ENCODE measurements at regions not wholly inside any gene's neighbourhood (a gene's known extent, or its start where the extent isn't known, plus 50 kb on each side); places are given as distances from the start of the nearest gene placed in this dataset.

DNA sequence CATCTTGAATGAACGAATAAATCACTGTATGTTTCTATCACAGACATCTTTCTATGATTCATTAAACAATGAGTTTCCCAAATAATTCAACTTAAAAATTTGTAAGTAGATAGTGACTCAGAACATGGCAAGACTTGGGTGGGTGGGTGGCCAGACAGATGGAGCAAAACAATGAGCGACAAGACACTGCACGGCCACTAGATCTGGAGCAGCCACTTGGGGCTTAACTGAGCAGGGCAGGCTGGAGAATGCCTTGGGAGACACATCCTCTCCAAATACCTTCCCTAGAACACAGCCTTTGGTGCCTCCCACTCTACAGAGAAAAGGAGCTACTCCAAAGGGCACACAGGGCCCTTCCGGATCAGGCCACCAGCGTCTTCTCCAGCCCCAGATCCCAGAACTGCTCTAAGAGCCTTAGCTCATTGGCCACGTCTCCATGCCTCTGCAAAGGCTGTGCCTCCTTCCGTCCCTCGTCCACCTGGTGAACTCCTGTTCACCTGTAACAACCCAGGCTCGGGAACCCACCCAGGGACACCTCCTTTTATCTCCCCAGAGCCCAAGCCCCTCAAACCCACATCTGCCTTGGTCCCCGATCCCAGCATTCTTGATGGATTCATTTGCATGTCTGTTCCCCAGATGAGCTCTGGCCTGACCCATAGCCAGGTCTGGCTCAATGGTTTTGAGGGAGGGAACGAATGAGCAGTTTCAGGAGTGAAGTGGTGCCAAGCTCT lies 134.9 kb upstream of the IQSEC1 start:
- no peak for DNase-seq

DNA sequence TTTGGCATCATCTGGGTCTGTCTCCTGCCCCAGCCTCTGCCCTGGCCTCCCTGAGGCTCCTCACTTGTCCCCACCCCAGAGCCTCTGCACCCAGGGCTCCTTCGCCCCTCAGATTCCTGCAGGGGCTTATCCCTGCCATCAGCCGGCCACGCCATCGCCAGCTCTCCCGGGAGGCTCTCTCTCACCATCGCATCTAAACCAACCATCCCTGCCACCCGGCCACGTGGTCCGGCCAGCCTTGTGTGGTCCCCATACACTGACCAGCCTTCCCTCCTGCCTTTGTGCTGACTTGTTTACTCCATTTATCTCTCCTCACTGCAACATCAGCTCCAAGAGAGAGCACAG lies 134.3 kb upstream of the IQSEC1 start:
- DNase-seq: no peak

GRCh38 chr3:13206799-13207577 lies 133.8 kb upstream of the IQSEC1 start:
- DNase-seq: no peak

- DNase-seq: no peak
Measured at GRCh38 chr3:13205567-13206143, 132.4 kb upstream of the IQSEC1 start.

DNA sequence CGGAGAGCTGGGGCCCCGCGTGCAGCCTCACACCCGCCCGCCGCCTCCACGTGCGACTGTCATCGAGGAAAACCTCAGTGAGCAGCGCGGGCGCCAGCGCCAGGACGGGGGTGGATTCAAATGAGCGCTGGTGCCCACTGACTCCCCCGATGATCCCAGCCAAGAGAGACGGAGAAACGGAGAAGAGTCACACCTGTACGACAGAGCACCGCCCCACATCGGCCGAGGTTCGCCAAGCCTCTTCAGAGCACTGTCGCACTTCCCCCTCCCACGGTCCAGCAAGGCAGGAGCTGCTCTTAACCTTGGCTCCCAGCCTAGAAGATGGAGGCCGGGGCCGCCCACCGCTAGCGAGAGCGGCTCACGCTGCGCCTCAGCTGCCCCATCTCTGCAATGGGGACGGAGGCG lies 130.9 kb upstream of the IQSEC1 start:
- DNase-seq: no peak

DNA sequence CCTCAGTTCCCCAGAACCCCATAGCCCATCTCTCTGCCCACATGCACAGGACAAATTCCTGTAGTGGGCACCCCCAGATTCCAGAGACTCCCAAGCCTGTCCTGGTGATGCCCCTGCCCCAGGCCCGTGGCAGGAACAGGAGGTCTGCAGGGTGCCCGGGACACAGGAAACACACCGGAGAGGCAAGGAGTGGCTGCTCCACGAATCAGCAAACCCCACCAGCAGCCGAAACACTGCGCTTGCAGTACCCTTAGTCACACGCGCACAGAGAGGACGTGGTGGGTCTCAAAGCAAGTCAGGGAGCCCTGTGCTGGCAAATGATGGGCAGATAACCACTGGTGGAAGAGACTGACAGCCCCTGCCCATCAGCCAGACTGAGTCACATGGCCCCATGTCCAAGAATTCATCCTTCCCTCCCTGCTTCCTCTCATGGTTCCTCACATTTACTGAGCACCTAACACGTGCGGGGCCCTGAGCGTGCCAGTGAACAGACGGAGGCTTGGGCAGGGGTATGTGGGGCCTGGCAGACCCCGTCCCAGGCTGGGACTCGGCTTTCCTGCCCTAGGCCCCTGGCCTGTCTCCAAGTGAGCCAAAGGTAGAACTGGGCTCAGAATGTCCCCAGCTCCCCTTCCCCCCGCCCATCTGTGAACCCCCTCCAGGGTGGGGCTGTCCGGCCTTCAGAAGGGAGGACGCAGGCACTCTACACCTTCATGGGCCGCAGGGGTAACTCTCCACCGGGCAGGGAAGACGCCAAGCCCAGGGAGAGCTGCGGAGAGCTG lies 130.4 kb upstream of the IQSEC1 start:
- no peak for DNase-seq

GRCh38 chr3:13202744-13203397 lies 129.6 kb upstream of the IQSEC1 start:
- DNase-seq: no peak

- no peak for DNase-seq
Measured at GRCh38 chr3:13201851-13202250, 128.6 kb upstream of the IQSEC1 start.

- DNase-seq: no peak
Measured at GRCh38 chr3:13200946-13201345, 127.7 kb upstream of the IQSEC1 start.

DNA sequence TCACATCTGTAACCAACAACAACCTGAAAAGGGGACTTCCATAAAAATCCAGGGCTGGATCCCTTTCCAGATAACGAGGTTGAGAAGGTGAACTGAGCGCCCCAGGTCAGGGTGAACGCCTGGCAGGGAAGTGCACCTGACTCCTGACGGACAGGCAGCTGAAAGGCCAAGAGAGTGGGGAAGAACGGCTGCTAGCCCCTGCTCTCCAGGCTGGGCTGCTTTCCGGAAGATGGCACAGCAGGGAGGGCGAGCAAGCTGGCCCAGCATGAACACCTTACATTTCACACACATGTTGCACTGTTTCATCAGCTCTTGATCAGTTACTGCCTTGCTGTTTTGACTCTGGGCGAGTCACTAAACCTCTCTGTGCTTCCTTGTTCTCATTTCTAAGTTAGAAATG lies 127.2 kb upstream of the IQSEC1 start:
- DNase-seq: no peak

GRCh38 chr3:13199899-13200451 lies 126.7 kb upstream of the IQSEC1 start:
- DNase-seq: no peak

GRCh38 chr3:13199006-13199776 lies 126.0 kb upstream of the IQSEC1 start:
- peak; percentile 9 for DNase-seq

DNA sequence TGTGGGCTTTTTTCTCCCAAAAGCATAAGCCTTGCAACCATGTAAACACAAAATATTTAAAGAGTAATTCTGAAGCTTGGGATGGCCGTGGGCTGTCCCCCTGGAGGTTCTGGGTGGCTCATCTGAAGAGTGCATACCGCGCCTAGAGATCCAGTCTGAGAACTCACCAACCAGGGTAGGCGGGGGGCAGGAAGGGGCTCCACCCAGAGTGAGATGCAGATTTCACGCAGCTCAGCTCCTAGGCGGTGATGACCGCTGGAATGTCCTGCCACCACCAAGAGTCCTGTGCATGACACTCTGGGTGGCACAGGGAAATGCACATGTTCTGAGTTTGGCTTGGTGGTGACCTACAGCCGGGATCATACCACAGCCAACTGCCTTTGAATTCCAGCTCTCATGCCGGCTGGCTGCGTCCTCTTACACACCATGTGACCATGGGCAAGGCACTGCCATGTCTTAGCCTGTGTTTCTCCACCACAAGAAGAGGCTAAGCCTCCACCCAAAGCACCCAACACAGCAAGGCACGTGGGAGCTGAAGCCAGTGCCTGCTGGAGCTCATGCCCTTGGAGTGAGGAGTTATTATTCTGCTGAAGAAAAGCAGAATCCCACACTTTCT lies 125.1 kb upstream of the IQSEC1 start:
- peak; percentile 4 for DNase-seq

- peak; percentile 13 for DNase-seq
Measured at GRCh38 chr3:13197795-13198194, 124.6 kb upstream of the IQSEC1 start.

DNA sequence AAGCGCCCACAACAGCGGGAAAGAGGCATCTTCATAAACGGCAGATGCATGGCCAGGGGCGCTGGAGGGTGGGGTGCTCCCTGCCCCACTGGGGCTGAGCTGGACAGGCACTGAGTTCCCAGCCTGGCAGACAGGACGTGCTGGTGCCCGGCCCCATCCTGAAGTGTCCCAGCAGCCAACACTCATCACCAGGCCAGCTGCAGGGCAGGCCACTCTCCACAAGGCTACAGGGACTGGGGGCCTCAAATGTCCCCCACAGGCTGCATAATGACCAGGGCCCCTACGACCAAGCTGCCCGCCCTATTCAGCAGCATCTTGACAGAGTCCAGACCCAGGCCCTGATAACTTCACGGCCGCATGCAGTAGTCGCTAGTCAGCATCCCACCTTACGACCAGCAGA lies 124.1 kb upstream of the IQSEC1 start:
- DNase-seq: peak; percentile 11

DNA sequence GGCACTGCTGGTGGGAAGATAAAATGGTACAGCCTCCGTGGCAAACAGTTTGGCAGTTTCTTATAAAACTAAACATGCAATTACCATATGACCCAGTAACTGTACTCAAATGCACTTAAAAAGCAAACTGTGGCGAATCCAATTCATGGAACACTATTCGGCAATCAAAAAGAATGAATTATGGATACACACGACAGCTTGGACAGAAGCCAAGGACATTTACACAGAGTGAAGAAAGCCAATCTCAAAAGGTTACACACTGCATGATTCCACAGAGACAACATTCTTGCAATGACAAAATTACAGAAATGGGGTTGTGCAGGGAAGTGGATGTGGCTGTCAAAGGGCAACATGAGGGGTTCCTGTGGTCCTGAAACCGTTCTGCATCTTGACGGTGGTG lies 122.1 kb upstream of the IQSEC1 start:
- no peak for DNase-seq

- DNase-seq: no peak
Measured at GRCh38 chr3:13194285-13195209, 121.3 kb upstream of the IQSEC1 start.

DNA sequence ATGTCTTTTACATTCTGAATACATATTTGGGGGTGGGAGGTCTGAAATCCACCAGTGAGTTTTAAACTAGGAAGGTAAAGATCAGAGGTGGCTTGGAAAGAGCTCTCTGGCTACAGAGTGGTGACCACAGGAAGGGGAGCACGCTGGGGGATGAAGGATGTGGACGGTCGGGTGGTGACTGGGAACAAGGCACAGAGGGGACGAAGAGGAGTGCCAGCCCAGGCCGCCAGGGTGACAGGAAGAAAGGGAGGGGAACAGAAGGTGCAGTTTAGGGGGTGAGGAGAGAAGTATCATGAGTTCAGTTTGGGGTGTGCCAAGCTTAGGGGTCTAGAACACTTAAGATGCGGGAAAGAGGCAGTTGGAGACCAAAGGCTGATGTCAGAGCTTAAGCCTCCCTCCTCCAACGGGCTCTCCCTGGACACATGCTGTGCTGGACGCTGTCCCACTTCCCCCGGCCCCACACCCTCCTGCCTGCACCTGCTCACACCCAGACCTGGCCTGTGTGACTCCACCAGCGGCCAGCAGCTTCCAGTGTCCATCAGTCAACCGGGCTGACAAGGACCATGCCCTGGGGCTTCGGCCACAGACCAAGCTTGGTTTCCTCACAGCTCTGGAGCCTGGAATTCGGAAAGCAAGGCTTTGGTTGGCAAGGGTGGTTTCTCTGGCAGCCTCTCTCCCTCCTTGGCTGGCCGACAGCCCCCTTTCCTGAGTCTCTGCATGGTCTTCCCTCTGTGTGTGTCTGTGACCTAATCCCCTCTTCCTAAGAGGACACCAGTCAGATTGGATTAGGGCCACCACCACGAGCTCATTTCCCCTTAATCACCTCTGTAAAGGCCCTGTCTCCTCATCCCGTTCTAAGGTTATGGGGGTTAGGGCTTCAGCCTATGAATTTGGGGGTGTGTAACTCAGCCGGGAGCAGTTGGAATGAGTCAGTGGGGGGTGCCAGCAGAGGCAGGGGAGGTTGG lies 120.4 kb upstream of the IQSEC1 start:
- DNase-seq: no peak

Measured in activated T-cell treated with anti-CD3 and anti-CD28 coated beads, Interleukin-2, amount 50 U/mL, for 1 hour (primary cell).